ENCODE measurements at regions not wholly inside any gene's neighbourhood (a gene's known extent, or its start where the extent isn't known, plus 50 kb on each side); places are given as distances from the start of the nearest gene placed in this dataset.

DNA sequence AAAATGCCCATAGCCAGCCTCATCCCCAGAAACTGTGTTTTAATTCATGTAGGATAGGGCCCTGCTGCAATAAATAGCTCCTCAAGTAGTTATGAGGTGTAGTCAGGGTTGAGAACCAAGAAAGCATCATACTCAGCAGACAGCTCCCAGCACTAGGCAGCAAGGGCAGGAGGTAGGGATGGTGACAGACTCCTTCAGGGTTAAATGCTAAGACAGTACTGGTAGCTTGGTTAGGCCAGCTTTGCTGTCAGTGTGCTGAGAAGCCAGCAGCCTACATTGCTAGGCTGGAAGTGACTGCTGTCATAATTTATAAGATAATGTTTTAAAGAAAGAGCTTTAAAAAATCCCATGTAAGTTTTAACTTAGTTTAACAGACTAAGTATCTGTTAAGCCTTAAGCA is 113.9 kb upstream of the IMMP2L start:
- ATAC-seq (ENCODE audit: low FRiP score in 2 of 2), result no peak
- no peaks in the 10 kb centered on the region for H3K4me1 ChIP-seq
- H3K36me3 ChIP-seq, result no peaks in the 10 kb centered on the region
- TF ChIP-seq, protein P1, sequence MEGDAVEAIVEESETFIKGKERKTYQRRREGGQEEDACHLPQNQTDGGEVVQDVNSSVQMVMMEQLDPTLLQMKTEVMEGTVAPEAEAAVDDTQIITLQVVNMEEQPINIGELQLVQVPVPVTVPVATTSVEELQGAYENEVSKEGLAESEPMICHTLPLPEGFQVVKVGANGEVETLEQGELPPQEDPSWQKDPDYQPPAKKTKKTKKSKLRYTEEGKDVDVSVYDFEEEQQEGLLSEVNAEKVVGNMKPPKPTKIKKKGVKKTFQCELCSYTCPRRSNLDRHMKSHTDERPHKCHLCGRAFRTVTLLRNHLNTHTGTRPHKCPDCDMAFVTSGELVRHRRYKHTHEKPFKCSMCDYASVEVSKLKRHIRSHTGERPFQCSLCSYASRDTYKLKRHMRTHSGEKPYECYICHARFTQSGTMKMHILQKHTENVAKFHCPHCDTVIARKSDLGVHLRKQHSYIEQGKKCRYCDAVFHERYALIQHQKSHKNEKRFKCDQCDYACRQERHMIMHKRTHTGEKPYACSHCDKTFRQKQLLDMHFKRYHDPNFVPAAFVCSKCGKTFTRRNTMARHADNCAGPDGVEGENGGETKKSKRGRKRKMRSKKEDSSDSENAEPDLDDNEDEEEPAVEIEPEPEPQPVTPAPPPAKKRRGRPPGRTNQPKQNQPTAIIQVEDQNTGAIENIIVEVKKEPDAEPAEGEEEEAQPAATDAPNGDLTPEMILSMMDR (IDR thresholded peaks at IDR 0.05), result no peak
- TF ChIP-seq POLR2A (IDR thresholded peaks at IDR 0.05), result no peak
- TF ChIP-seq EP300 (IDR thresholded peaks at IDR 0.05), result no peak
- TF ChIP-seq POLR2AphosphoS5 (IDR thresholded peaks at IDR 0.05), result no peak
- no peaks in the 10 kb centered on the region for H3K9me3 ChIP-seq
- DNase-seq, result no peak
- H3K27ac ChIP-seq, result no peak overlapping the region
- H3K4me3 ChIP-seq, result no peak overlapping the region
- no peaks in the 10 kb centered on the region for H3K27me3 ChIP-seq

DNA sequence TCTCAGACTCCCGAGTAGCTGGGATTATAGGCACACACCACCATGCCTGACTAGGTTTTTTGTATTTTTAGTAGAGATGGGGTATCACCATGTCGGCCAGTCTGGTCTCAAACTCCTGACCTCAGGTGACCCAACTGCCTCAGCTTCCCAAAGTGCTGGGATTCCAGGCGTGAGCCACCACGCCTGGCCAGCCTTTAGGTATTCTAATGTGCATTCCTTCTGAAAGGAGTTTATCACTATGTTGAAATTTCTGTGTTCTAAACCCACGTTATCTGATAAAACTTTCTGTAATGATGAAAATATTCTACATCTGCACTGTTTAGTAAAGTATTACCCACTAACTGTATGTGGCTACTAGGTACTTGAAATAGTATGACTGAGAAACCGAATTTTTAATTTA is 110.6 kb upstream of the IMMP2L start:
- Histone ChIP-seq H3K4me1 (no peaks in the 10 kb centered on the region), H3K9me3 (no peaks in the 10 kb centered on the region), H3K36me3 (no peaks in the 10 kb centered on the region), H3K4me3 (no peak overlapping the region), H3K27me3 (no peaks in the 10 kb centered on the region), H3K27ac (no peak overlapping the region)
- DNase-seq (no peak), ATAC-seq (ENCODE audit: low FRiP score in 2 of 2) (no peak)
- WGBS, 2 donors, result 84 to 89% methylated on average over 5 to 6 of the region's 6 CpGs
- TF ChIP-seq EP300 (IDR thresholded peaks at IDR 0.05), result no peak
- TF ChIP-seq POLR2AphosphoS5 (IDR thresholded peaks at IDR 0.05), result no peak
- TF ChIP-seq, protein P1 (IDR thresholded peaks at IDR 0.05), result no peak
- no peak for TF ChIP-seq POLR2A (IDR thresholded peaks at IDR 0.05)

DNA sequence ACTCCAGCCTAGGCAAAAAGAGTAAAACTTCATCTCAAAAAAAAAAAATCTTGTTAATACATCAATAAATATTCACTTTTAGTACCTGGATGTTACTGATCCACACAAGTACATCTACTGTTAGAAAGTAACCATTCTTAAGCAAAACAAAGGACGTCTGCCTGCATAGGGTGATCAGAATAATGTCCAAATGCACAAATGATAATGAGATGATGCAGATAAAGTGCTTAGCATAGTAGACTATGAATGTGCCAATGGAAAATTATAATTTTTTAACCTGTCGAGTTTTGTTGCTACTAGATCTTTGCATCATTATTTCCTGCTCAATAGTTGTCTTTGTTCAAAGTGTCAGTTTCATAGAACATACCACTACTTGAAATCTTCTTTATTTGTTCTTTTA is 109.6 kb upstream of the IMMP2L start:
- ATAC-seq (ENCODE audit: low FRiP score in 2 of 2), result no peak
- DNase-seq, result no peak
- 79 to 90% methylated on average over 2 of the region's 2 CpGs for WGBS, 2 donors
- H3K27me3 ChIP-seq, result no peaks in the 10 kb centered on the region
- no peak overlapping the region for H3K4me3 ChIP-seq
- no peaks in the 10 kb centered on the region for H3K36me3 ChIP-seq
- no peak overlapping the region for H3K27ac ChIP-seq
- H3K9me3 ChIP-seq, result no peaks in the 10 kb centered on the region
- no peaks in the 10 kb centered on the region for H3K4me1 ChIP-seq
- TF ChIP-seq POLR2AphosphoS5 (IDR thresholded peaks at IDR 0.05), result no peak
- TF ChIP-seq POLR2A (IDR thresholded peaks at IDR 0.05), result no peak
- TF ChIP-seq, protein P1 (IDR thresholded peaks at IDR 0.05), result no peak
- no peak for TF ChIP-seq EP300 (IDR thresholded peaks at IDR 0.05)

DNA sequence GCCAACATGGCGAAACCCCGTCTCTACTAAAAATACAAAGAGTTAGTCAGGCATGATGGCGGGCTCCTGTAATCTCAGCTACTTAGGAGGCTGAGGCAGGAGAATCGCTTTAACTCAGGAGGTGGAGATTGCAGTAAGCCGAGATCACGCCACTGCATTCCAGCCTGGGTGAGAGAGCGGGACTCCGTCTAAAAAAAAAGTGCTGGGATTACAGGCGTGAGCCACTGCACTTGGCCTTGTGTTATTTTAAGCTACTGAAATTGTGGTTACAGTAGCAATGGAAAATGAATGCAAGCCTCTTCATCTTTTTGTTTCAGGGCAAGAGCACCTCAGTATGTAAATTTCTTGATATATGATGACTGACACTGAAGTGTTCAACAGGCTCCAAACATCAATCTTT is 106.4 kb upstream of the IMMP2L start:
- Histone ChIP-seq H3K27me3 (no peaks in the 10 kb centered on the region), H3K36me3 (no peaks in the 10 kb centered on the region), H3K4me3 (no peak overlapping the region), H3K9me3 (no peaks in the 10 kb centered on the region), H3K27ac (no peak overlapping the region), H3K4me1 (no peaks in the 10 kb centered on the region)
- 93 to 94% methylated on average over 9 of the region's 9 CpGs for WGBS, 2 donors
- ATAC-seq (ENCODE audit: low FRiP score in 2 of 2) (no peak), DNase-seq (no peak)
- TF ChIP-seq, protein P1 (IDR thresholded peaks at IDR 0.05), result no peak
- TF ChIP-seq POLR2AphosphoS5 (IDR thresholded peaks at IDR 0.05), result no peak
- no peak for TF ChIP-seq EP300 (IDR thresholded peaks at IDR 0.05)
- no peak for TF ChIP-seq POLR2A (IDR thresholded peaks at IDR 0.05)

DNA sequence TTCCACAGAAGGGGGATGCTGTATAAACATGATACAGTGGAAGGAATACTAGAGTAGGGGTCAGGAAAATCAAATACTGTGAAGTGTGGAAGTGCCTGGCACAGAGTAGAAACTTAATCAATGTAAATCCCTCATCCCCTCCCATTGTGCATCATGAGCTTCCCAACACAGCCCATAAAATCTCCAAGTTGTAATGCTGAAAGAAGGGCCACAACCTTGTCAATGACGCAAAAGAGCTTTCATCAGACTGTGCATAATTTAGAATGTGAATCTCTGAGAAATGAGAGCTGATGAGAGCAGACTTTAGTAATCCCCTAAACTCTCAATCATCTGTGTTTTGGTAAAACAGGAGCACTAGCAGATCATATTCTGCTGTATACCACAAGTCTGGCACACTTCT is 105.2 kb upstream of the IMMP2L start:
- no peak overlapping the region for H3K27ac ChIP-seq
- no peaks in the 10 kb centered on the region for H3K27me3 ChIP-seq
- WGBS, 2 donors, result 94 to 95% methylated on average over 1 of the region's 1 CpG
- ATAC-seq (ENCODE audit: low FRiP score in 2 of 2), result no peak
- TF ChIP-seq POLR2A (IDR thresholded peaks at IDR 0.05), result no peak
- H3K4me1 ChIP-seq, result no peaks in the 10 kb centered on the region
- no peaks in the 10 kb centered on the region for H3K36me3 ChIP-seq
- no peak for DNase-seq
- H3K4me3 ChIP-seq, result no peak overlapping the region
- no peaks in the 10 kb centered on the region for H3K9me3 ChIP-seq
